Body of pancreas (tissue), 4 donors: ENCODE measurements at regions not wholly inside any gene's neighbourhood (a gene's known extent, or its start where the extent isn't known, plus 50 kb on each side); places are given as distances from the start of the nearest gene placed in this dataset.

Experiments used
- ATAC-seq: fragments of 150-250 bp; one replicate; pipeline ENCODE4 v1.9.1; 2016
- DNase-seq, 4 donors: peaks; one replicate each; pipeline ENCODE4 v3.0.0-alpha.2; 2019
- H3K27ac ChIP-seq, 4 donors: fragments of 200-600 bp; sonication (generic); 1 replicate in 3 of 4; 2 replicates in 1 of 4; pipeline versions ENCODE4 v1.5.1 to v1.6.1; 2016 to 2019; ENCODE audit warnings: mild to moderate bottlenecking in 1 of 4, mixed read lengths in 1 of 4, moderate library complexity in 1 of 4
- H3K27me3 ChIP-seq, 2 donors: fragments of 200-600 bp; sonication (generic); one replicate each; pipeline ENCODE4 v1.6.0; 2016; ENCODE audit warnings: mild to moderate bottlenecking in 1 of 2
- H3K36me3 ChIP-seq, 2 donors: fragments of 200-600 bp; sonication (generic); replicated peaks in 1 of 2; 2 replicates each; pipeline ENCODE4 v1.5.1; 2016; ENCODE audit warnings: low read depth in 2 of 2; ENCODE audit not compliant: insufficient read depth in 1 of 2
- H3K4me1 ChIP-seq: fragments of 200-600 bp; sonication (generic); one replicate; pipeline ENCODE4 v1.6.0; 2016
- H3K4me3 ChIP-seq, 2 donors: fragments of 200-600 bp; sonication (generic); 1 replicate in 1 of 2; 2 replicates in 1 of 2; pipeline ENCODE4 v1.5.1; 2016 to 2019
- H3K9me3 ChIP-seq, 3 donors: fragments of 200-600 bp; sonication (generic); 1 replicate in 2 of 3; 2 replicates in 1 of 3; pipeline ENCODE4 v1.5.1; 2016
- POLR2A ChIP-seq, 3 donors: fragments of 450-650 bp; IDR thresholded peaks; one replicate each; pipeline ENCODE4 v1.6.1; 2016; ENCODE audit warnings: antibody characterized with exemption in 3 of 3, mild to moderate bottlenecking in 2 of 3
- WGBS, 2 donors: methylation state at CpG; one replicate each; pipeline ENCODE4 v1.1.5; 2017; 5-methylcytosine and 5-hydroxymethylcytosine counted together
- intact Hi-C: fragments of 100-400 bp; cut with DNase I; formaldehyde crosslinking; loops from one replicate; pipeline ENCODE4 v1.15.1; 2023
- TF ChIP-seq, protein P1 (sequence below), 7 experiments: fragments of 450-650 bp in 4 of 7; fragments of 200-600 bp in 3 of 7; sonication (generic) in 3 of 7; IDR thresholded peaks; one replicate each; pipeline ENCODE4 v1.5.1; 2016 to 2019; ENCODE audit warnings: antibody characterized with exemption in 7 of 7

DNA sequence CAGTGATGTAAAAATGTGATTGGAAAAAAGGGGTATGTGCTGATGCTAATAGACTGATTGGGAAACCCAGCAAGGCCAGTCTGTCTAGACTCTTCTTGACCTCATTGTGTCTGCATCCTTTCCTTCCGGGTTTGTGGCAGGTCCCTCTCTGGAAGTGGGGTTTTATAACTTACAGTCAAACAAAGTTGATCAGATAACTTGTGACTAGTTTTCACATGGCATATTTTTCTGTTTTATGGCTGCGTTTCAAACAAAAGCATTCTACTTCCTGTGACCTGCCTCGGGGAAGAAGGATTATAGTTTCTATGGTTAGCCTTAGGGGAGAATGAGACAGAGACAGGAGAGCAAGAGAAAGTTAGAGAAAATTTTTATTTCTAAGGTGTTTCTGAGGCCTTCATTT lies 188.7 kb upstream of the HNMT start:
- TF ChIP-seq, protein P1, sequence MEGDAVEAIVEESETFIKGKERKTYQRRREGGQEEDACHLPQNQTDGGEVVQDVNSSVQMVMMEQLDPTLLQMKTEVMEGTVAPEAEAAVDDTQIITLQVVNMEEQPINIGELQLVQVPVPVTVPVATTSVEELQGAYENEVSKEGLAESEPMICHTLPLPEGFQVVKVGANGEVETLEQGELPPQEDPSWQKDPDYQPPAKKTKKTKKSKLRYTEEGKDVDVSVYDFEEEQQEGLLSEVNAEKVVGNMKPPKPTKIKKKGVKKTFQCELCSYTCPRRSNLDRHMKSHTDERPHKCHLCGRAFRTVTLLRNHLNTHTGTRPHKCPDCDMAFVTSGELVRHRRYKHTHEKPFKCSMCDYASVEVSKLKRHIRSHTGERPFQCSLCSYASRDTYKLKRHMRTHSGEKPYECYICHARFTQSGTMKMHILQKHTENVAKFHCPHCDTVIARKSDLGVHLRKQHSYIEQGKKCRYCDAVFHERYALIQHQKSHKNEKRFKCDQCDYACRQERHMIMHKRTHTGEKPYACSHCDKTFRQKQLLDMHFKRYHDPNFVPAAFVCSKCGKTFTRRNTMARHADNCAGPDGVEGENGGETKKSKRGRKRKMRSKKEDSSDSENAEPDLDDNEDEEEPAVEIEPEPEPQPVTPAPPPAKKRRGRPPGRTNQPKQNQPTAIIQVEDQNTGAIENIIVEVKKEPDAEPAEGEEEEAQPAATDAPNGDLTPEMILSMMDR (IDR thresholded peaks at IDR 0.05): no peak
- TF ChIP-seq POLR2A (IDR thresholded peaks at IDR 0.05): no peak
- Histone ChIP-seq H3K4me3 (no peak overlapping the region), H3K4me1 (no peaks in the 10 kb centered on the region), H3K9me3 (no peaks in the 10 kb centered on the region), H3K27ac (no peak overlapping the region), H3K27me3 (no peaks in the 10 kb centered on the region), H3K36me3 (no peaks in the 10 kb centered on the region)
- ATAC-seq (no peak), DNase-seq (no peak)
- intact Hi-C loops: no loop called here
- WGBS, 2 donors: 41 to 45% methylated on average over 3 of the region's 3 CpGs

DNA sequence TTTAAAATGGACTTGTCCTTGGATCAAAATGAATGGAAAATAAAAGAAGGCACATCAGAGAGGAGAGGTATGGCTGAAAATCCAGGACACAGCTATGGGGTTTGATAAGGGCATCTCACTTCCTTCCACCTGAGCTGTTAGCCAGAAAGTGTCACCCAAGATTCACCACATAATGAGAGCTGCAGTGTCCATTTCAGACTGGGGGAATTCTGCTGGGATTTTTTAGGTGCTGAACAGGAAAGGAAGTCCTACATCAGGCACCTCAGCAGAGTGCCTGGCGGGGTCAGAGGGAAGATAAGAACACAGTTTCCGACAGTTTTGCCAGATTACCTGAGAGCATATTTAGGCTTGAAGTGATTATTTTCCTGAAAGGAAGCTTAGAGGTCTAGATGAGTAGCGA lies 187.6 kb upstream of the HNMT start:
- WGBS, 2 donors: 50 to 51% methylated on average over 3 of the region's 3 CpGs
- intact Hi-C loops: no loop called here
- DNase-seq (no peak), ATAC-seq (no peak)
- Histone ChIP-seq H3K9me3 (no peaks in the 10 kb centered on the region), H3K27ac (no peak overlapping the region), H3K4me1 (no peaks in the 10 kb centered on the region), H3K36me3 (no peaks in the 10 kb centered on the region), H3K4me3 (no peak overlapping the region), H3K27me3 (no peaks in the 10 kb centered on the region)
- TF ChIP-seq, protein P1 (IDR thresholded peaks at IDR 0.05): no peak

DNA sequence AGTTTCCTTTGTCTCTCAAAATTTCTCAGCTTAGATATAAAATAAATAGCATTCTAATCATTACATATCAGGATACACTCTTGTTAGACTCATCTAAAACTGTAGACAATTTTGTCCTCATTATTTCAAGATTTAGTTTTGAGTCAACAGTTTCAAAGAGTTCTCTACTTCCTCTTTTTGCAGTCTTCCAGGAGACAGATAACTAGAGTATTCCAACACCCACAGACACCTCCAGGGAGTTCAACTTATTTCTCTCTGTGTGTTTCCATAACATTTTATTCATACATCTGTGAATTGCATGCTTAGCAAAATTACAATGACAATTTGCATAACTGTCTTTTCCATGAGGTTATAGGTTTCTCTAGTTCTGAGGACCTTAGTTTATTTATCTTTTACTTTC lies 166.6 kb upstream of the HNMT start:
- DNase-seq: no peak
- TF ChIP-seq, protein P1 (IDR thresholded peaks at IDR 0.05): no peak
- H3K27me3 ChIP-seq: no peaks in the 10 kb centered on the region

DNA sequence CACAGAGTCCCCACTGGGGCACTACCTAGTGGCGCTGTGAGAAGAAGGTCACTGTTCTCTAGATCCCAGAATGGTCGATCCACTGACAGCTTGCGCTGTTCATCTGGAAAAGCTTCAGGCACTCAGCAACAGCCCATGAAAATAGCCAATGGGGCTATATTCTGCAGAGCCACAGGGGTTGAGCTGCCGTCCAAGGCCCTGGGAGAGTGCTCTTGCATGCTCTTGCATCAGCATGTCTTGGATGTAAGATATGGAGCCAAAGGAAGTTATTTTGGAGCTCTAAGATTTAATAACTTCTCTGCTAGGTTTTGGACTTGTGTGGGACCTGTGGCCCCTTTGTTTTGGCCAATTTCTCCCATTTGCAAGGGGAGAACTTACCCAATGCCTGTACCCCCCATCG lies 164.7 kb upstream of the HNMT start:
- Histone ChIP-seq H3K36me3 (no peaks in the 10 kb centered on the region), H3K9me3 (no peaks in the 10 kb centered on the region), H3K4me1 (no peaks in the 10 kb centered on the region), H3K27me3 (no peaks in the 10 kb centered on the region), H3K4me3 (no peak overlapping the region), H3K27ac (no peak overlapping the region)
- DNase-seq: no peak
- ATAC-seq: no peak
- intact Hi-C loops: no loop called here
- WGBS, 2 donors: 66 to 76% methylated on average over 5 of the region's 5 CpGs
- no peak for TF ChIP-seq POLR2A (IDR thresholded peaks at IDR 0.05)

More for the DNA sequence above, 166.6 kb upstream of the HNMT start:
- H3K27ac ChIP-seq: no peak overlapping the region
- H3K4me3 ChIP-seq: no peak overlapping the region
- ATAC-seq: no peak
- intact Hi-C loops: no loop called here
- no peaks in the 10 kb centered on the region for H3K36me3 ChIP-seq
- no peaks in the 10 kb centered on the region for H3K4me1 ChIP-seq
- H3K9me3 ChIP-seq: no peaks in the 10 kb centered on the region

DNA sequence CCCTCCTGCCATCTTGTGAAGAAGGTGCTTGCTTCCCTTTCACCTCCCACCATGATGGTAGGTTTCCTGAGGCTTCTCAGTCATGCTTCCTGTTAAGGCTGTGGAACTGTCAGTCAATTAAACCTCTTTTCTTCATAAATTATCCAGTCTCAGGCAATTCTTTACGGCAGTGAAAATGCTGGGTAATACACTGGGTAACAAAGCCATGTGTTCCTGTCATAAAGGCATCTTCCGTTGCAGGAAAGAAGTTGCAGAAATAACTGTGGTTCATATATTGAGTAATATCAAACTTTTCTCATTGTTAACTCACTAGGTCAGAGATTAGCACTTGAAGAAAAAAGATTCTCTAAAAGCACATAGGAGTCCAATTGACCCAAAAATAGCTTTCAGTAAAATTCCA lies 163.9 kb upstream of the HNMT start:
- Histone ChIP-seq H3K27me3 (no peaks in the 10 kb centered on the region), H3K27ac (no peak overlapping the region), H3K9me3 (no peaks in the 10 kb centered on the region), H3K36me3 (no peaks in the 10 kb centered on the region), H3K4me1 (no peaks in the 10 kb centered on the region), H3K4me3 (no peak overlapping the region)
- intact Hi-C loops: no loop called here
- no peak for DNase-seq
- WGBS, 2 donors: 53 to 61% methylated on average over 2 of the region's 2 CpGs
- TF ChIP-seq POLR2A (IDR thresholded peaks at IDR 0.05): no peak
- TF ChIP-seq, protein P1 (IDR thresholded peaks at IDR 0.05): no peak
- no peak for ATAC-seq
